SK-N-SH treated with all-trans-retinoic acid at 6 μM for 48 hours (cell line): ENCODE measurements at regions not wholly inside any gene's neighbourhood (a gene's known extent, or its start where the extent isn't known, plus 50 kb on each side); places are given as distances from the start of the nearest gene placed in this dataset.

ENCODE experiments used
- ATAC-seq: fragments of 200-7000 bp; cut with Tn5 transposase; 3 replicates; pipeline ENCODE4 v1.9.1; 2020; ENCODE audit warnings: mild to moderate bottlenecking, moderate library complexity
- ARNTL ChIP-seq: fragments of 450-650 bp; formaldehyde crosslinking; IDR thresholded peaks from 2 replicates; pipeline ENCODE4 v1.5.0; 2020; ENCODE audit warnings: low read depth, mild to moderate bottlenecking, moderate library complexity, borderline replicate concordance
- BACH2 ChIP-seq: fragments of 250-450 bp; sonication (Bioruptor Pico); IDR thresholded peaks from 2 replicates; pipeline ENCODE4 v1.9.0; 2021; ENCODE audit warnings: mild to moderate bottlenecking, borderline replicate concordance
- CSDC2 ChIP-seq: fragments of 250-450 bp; sonication (Bioruptor Pico); IDR thresholded peaks from 2 replicates; pipeline ENCODE4 v1.5.0; 2020; ENCODE audit warnings: mild to moderate bottlenecking, moderate library complexity
- CSRNP3 ChIP-seq: fragments of 250-450 bp; sonication (Bioruptor Pico); IDR thresholded peaks from 2 replicates; pipeline ENCODE4 v1.5.1; 2021; ENCODE audit warnings: mild to moderate bottlenecking, moderate library complexity
- ESRRG ChIP-seq: fragments of 250-450 bp; sonication (Bioruptor Pico); IDR thresholded peaks from 2 replicates; pipeline ENCODE4 v1.6.1; 2021; ENCODE audit warnings: mild to moderate bottlenecking
- GLIS3 ChIP-seq: fragments of 250-450 bp; sonication (Bioruptor Pico); IDR thresholded peaks from 2 replicates; pipeline ENCODE4 v1.5.0; 2020; ENCODE audit warnings: mild to moderate bottlenecking, moderate library complexity
- ISL1 ChIP-seq: fragments of 250-450 bp; sonication (Bioruptor Pico); IDR thresholded peaks from 2 replicates; pipeline ENCODE4 v2.1.2; 2022; ENCODE audit warnings: mild to moderate bottlenecking, moderate library complexity
- OSR1 ChIP-seq: fragments of 250-450 bp; sonication (Bioruptor Pico); IDR thresholded peaks from 2 replicates; pipeline ENCODE4 v1.8.0; 2022; ENCODE audit warnings: moderate library complexity, mild to moderate bottlenecking, inconsistent platforms
- PPARA ChIP-seq: fragments of 250-450 bp; sonication (Bioruptor Pico); IDR thresholded peaks from 2 replicates; pipeline ENCODE4 v1.5.0; 2020; ENCODE audit warnings: mild to moderate bottlenecking, borderline replicate concordance
- RARB ChIP-seq: fragments of 250-450 bp; sonication (Bioruptor Pico); IDR thresholded peaks from 2 replicates; pipeline ENCODE4 v1.8.0; 2021; ENCODE audit warnings: mild to moderate bottlenecking, moderate library complexity
- SNAI2 ChIP-seq: fragments of 250-450 bp; sonication (Bioruptor Pico); IDR thresholded peaks from 2 replicates; pipeline ENCODE4 v1.5.0; 2020; ENCODE audit warnings: mild to moderate bottlenecking, moderate library complexity
- TCF4 ChIP-seq: fragments of 250-450 bp; sonication (Bioruptor Pico); IDR thresholded peaks from 2 replicates; pipeline ENCODE4 v1.8.0; 2021; ENCODE audit warnings: mild to moderate bottlenecking, moderate library complexity, borderline replicate concordance
- TOX ChIP-seq: fragments of 250-450 bp; sonication (Bioruptor Pico); IDR thresholded peaks from 2 replicates; pipeline ENCODE4 v1.8.0; 2021; ENCODE audit warnings: mild to moderate bottlenecking, moderate library complexity, borderline replicate concordance
- ZC3H10 ChIP-seq: fragments of 250-450 bp; sonication (Bioruptor Pico); IDR thresholded peaks from 2 replicates; pipeline ENCODE4 v1.5.1; 2021; ENCODE audit warnings: mild to moderate bottlenecking, moderate library complexity
- ZFP3 ChIP-seq: fragments of 250-450 bp; sonication (Bioruptor Pico); IDR thresholded peaks from 2 replicates; pipeline ENCODE4 v1.5.0; 2020; ENCODE audit warnings: mild to moderate bottlenecking, moderate library complexity
- ZNF565 ChIP-seq: fragments of 450-650 bp; formaldehyde crosslinking; conservative IDR thresholded peaks from 2 replicates; pipeline ENCODE4 v1.5.0; 2020; ENCODE audit warnings: low read depth, mild to moderate bottlenecking, moderate library complexity
- ZNF70 ChIP-seq: fragments of 450-650 bp; formaldehyde crosslinking; IDR thresholded peaks from 2 replicates; pipeline ENCODE4 v1.5.0; 2020; ENCODE audit warnings: mild to moderate bottlenecking, moderate library complexity
- ZNF8 ChIP-seq: fragments of 450-650 bp; formaldehyde crosslinking; IDR thresholded peaks from 2 replicates; pipeline ENCODE4 v1.5.0; 2020; ENCODE audit warnings: mild to moderate bottlenecking, moderate library complexity
- TF ChIP-seq, protein P1 (sequence below): fragments of 250-450 bp; sonication (Bioruptor Pico); IDR thresholded peaks from 2 replicates; pipeline ENCODE4 v1.5.1; 2020; ENCODE audit warnings: low read depth, mild to moderate bottlenecking, moderate library complexity
- TF ChIP-seq, protein P2 (sequence below): fragments of 250-450 bp; sonication (Bioruptor Pico); IDR thresholded peaks from 2 replicates; pipeline ENCODE4 v1.8.0; 2020; ENCODE audit warnings: mild to moderate bottlenecking, moderate library complexity, borderline replicate concordance
- TF ChIP-seq, protein P3 (sequence below): fragments of 250-450 bp; sonication (Bioruptor Pico); IDR thresholded peaks from 2 replicates; pipeline ENCODE4 v1.8.0; 2021; ENCODE audit warnings: low read depth, mild to moderate bottlenecking, moderate library complexity, borderline replicate concordance
- TF ChIP-seq, protein P4 (sequence below): fragments of 250-450 bp; sonication (Bioruptor Pico); IDR thresholded peaks from 2 replicates; pipeline ENCODE4 v1.5.0; 2020; ENCODE audit warnings: mild to moderate bottlenecking, moderate library complexity

- ATAC-seq: no peak
- TF ChIP-seq TOX (CRISPR knock-in tag): no peak
- TF ChIP-seq RARB: no peak
- TF ChIP-seq ISL1 (CRISPR knock-in tag): no peak
- TF ChIP-seq, protein P1, sequence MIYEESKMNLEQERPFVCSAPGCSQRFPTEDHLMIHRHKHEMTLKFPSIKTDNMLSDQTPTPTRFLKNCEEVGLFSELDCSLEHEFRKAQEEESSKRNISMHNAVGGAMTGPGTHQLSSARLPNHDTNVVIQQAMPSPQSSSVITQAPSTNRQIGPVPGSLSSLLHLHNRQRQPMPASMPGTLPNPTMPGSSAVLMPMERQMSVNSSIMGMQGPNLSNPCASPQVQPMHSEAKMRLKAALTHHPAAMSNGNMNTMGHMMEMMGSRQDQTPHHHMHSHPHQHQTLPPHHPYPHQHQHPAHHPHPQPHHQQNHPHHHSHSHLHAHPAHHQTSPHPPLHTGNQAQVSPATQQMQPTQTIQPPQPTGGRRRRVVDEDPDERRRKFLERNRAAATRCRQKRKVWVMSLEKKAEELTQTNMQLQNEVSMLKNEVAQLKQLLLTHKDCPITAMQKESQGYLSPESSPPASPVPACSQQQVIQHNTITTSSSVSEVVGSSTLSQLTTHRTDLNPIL (CRISPR knock-in tag): no peak
- TF ChIP-seq SNAI2: no peak
- TF ChIP-seq ESRRG (CRISPR knock-in tag): no peak
- no peak for TF ChIP-seq PPARA (CRISPR knock-in tag)
- TF ChIP-seq ARNTL (CRISPR knock-in tag): no peak
- TF ChIP-seq GLIS3: no peak
- TF ChIP-seq BACH2 (CRISPR knock-in tag): no peak
- TF ChIP-seq CSDC2 (CRISPR knock-in tag): no peak
- no peak for TF ChIP-seq ZNF70
- TF ChIP-seq, protein P2, sequence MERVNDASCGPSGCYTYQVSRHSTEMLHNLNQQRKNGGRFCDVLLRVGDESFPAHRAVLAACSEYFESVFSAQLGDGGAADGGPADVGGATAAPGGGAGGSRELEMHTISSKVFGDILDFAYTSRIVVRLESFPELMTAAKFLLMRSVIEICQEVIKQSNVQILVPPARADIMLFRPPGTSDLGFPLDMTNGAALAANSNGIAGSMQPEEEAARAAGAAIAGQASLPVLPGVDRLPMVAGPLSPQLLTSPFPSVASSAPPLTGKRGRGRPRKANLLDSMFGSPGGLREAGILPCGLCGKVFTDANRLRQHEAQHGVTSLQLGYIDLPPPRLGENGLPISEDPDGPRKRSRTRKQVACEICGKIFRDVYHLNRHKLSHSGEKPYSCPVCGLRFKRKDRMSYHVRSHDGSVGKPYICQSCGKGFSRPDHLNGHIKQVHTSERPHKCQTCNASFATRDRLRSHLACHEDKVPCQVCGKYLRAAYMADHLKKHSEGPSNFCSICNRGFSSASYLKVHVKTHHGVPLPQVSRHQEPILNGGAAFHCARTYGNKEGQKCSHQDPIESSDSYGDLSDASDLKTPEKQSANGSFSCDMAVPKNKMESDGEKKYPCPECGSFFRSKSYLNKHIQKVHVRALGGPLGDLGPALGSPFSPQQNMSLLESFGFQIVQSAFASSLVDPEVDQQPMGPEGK (CRISPR knock-in tag): no peak
These were observed 162.8 kb upstream of the NFE2L3 start for GRCh38 chr7:25989140-25989705.

DNA sequence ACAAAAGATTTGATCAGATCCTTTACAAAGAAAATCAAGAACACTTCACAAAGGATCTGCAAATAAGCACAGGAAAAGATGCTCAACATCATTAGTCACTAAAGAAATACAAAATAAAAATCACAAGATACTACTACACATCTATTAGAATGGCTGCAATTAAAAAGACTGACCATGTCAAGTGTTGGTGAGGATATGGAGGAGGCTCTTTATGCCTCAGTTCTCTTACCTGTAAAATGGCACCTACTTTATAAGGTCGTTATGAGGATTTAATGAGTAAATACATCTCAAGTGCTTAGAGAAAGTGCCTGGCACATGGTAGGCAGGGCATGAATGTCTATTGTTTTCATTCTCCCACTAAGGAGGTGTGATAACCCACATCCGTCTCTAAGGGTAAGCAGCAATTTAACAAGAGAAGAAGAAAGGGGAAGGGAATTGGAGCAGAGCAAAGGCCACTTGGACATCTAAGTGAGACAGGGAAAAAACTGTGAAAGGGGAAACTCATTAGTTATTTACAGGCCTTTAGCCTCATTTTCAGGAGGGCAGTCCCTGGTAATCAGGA lies 157.5 kb upstream of the NFE2L3 start:
- no peak for ATAC-seq
- TF ChIP-seq SNAI2 (no peak), ARNTL (CRISPR knock-in tag) (no peak), ESRRG (CRISPR knock-in tag) (no peak), CSDC2 (CRISPR knock-in tag) (no peak), BACH2 (CRISPR knock-in tag) (no peak), PPARA (CRISPR knock-in tag) (no peak), TCF4 (no peak), RARB (no peak)
- TF ChIP-seq, all 23 proteins: peak for 0

DNA sequence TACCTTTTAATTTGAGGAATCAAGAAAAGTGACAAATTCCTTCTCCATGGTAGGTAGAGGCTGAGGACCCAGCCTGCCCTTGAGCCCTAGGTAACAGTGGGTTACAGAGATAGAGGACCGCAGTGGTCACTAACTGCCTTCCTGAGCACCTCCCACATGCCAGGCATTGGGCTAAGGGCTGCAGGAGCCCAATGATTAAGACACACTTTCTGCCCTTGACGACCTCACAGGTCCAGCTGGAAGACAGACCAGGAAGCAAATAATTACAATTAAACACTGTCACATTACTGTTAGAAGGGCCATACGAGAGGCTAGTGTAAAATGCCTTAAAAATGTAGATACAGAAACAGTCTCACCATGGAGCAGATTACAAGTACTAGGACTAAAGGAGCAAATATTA lies 156.8 kb upstream of the NFE2L3 start:
- ATAC-seq: no peak
- TF ChIP-seq, protein P3, sequence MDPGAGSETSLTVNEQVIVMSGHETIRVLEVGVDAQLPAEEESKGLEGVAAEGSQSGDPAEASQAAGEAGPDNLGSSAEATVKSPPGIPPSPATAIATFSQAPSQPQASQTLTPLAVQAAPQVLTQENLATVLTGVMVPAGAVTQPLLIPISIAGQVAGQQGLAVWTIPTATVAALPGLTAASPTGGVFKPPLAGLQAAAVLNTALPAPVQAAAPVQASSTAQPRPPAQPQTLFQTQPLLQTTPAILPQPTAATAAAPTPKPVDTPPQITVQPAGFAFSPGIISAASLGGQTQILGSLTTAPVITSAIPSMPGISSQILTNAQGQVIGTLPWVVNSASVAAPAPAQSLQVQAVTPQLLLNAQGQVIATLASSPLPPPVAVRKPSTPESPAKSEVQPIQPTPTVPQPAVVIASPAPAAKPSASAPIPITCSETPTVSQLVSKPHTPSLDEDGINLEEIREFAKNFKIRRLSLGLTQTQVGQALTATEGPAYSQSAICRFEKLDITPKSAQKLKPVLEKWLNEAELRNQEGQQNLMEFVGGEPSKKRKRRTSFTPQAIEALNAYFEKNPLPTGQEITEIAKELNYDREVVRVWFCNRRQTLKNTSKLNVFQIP: no peak
- TF ChIP-seq ZNF565 (CRISPR knock-in tag): no peak
- TF ChIP-seq, protein P4, sequence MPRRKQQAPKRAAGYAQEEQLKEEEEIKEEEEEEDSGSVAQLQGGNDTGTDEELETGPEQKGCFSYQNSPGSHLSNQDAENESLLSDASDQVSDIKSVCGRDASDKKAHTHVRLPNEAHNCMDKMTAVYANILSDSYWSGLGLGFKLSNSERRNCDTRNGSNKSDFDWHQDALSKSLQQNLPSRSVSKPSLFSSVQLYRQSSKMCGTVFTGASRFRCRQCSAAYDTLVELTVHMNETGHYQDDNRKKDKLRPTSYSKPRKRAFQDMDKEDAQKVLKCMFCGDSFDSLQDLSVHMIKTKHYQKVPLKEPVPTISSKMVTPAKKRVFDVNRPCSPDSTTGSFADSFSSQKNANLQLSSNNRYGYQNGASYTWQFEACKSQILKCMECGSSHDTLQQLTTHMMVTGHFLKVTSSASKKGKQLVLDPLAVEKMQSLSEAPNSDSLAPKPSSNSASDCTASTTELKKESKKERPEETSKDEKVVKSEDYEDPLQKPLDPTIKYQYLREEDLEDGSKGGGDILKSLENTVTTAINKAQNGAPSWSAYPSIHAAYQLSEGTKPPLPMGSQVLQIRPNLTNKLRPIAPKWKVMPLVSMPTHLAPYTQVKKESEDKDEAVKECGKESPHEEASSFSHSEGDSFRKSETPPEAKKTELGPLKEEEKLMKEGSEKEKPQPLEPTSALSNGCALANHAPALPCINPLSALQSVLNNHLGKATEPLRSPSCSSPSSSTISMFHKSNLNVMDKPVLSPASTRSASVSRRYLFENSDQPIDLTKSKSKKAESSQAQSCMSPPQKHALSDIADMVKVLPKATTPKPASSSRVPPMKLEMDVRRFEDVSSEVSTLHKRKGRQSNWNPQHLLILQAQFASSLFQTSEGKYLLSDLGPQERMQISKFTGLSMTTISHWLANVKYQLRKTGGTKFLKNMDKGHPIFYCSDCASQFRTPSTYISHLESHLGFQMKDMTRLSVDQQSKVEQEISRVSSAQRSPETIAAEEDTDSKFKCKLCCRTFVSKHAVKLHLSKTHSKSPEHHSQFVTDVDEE (CRISPR knock-in tag): no peak
- no peak for TF ChIP-seq PPARA (CRISPR knock-in tag)
- TF ChIP-seq ZFP3 (CRISPR knock-in tag): no peak
- TF ChIP-seq OSR1 (CRISPR knock-in tag): no peak
- TF ChIP-seq ZC3H10: no peak
- no peak for TF ChIP-seq TCF4
- TF ChIP-seq GLIS3: no peak
- no peak for TF ChIP-seq ZNF70
- TF ChIP-seq, protein P1 (CRISPR knock-in tag): no peak
- TF ChIP-seq, protein P2 (CRISPR knock-in tag): no peak
- no peak for TF ChIP-seq ISL1 (CRISPR knock-in tag)
- TF ChIP-seq RARB: no peak
- no peak for TF ChIP-seq ZNF8 (CRISPR knock-in tag)
- TF ChIP-seq SNAI2: no peak
- TF ChIP-seq CSRNP3 (CRISPR knock-in tag): no peak
- TF ChIP-seq ARNTL (CRISPR knock-in tag): no peak
